ES-I3 (cell line): ENCODE measurements at regions not wholly inside any gene's neighbourhood (a gene's known extent, or its start where the extent isn't known, plus 50 kb on each side); places are given as distances from the start of the nearest gene placed in this dataset.
"Not testable (repeated sequence)": the region's sequence is repeated elsewhere in the genome, so short reads cannot be mapped to it uniquely, and the experiment has no call there.

Experiments
- H3K36me3 ChIP-seq: 2 replicates; pipeline ENCODE4 v1.6.1; 2013; ENCODE audit warnings: mild to moderate bottlenecking, low read length, control low read depth, moderate library complexity; ENCODE audit not compliant: insufficient read depth
- H3K4me1 ChIP-seq: 2 replicates; pipeline ENCODE4 v1.6.1; 2013; ENCODE audit warnings: mild to moderate bottlenecking, control low read depth, low read length; ENCODE audit not compliant: insufficient read depth
- H3K9ac ChIP-seq: 2 replicates; pipeline ENCODE4 v1.6.1; 2013; ENCODE audit warnings: low read depth, mild to moderate bottlenecking, low read length, moderate library complexity
- H3K9me3 ChIP-seq: 2 replicates; pipeline ENCODE4 v1.6.1; 2013; ENCODE audit warnings: mild to moderate bottlenecking, low read length, moderate library complexity; ENCODE audit not compliant: control insufficient read depth, insufficient read depth

DNA sequence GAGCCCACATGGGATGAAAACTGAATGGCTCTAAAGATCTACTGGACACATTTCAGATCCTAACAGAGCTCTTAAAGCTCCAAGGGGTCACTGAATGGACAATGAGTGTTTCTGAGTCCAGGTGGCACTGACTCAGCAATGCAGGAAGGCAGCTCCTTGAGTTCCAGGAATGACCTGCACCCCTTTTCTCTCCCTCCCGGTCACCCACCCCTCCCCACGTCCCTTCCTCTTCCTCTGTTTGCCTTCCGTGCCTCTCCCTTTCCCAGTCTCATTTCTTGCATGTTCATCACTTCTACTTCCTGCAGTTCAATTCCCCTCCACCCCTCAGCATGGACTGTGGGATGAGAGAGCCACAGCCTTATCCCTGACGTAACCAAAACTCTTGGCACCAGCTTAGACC, 63.3 kb upstream of the SULF2 start:
- not testable (repeated sequence) for H3K4me1 ChIP-seq, H3K9ac ChIP-seq, H3K36me3 ChIP-seq
- H3K9me3 ChIP-seq: peaks cover 11% of the 10 kb centered on the region

GRCh38 chr20:47847884-47848485, 62.7 kb upstream of the SULF2 start:
- Histone ChIP-seq H3K9ac (no peak overlapping the region), H3K9me3 (peaks cover 6% of the 10 kb centered on the region), H3K36me3 (no peaks in the 10 kb centered on the region), H3K4me1 (peaks cover 4% of the 10 kb centered on the region; the same call in 1 of the 2 replicates)

DNA sequence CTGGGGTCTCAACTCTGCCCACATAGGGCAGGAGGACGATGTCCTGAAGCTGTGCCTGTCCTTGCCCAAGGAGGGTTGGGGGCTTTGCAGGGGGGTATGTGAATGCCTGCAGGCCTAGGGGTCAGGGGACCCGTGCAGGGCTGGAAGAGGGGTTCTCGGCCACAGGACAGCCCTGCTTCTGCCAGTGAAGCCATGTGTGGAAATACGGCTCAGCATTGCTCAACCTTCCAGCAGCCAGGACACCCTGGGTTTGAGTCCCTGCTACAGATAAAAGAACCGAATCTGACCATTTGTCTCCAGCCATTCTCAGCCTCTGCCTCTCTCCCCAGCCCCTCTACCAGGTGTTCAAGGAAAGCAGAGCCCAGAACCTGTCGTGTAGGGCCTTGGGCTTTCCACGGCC, 61.9 kb upstream of the SULF2 start:
- H3K36me3 ChIP-seq, H3K9me3 ChIP-seq, H3K9ac ChIP-seq, H3K4me1 ChIP-seq: not testable (repeated sequence)

- H3K4me1 ChIP-seq, H3K9me3 ChIP-seq, H3K36me3 ChIP-seq, H3K9ac ChIP-seq: not testable (repeated sequence)
Measured at GRCh38 chr20:47846651-47847050, 61.4 kb upstream of the SULF2 start.

GRCh38 chr20:47845382-47845977, 60.2 kb upstream of the SULF2 start:
- H3K36me3 ChIP-seq, H3K9ac ChIP-seq, H3K4me1 ChIP-seq, H3K9me3 ChIP-seq: not testable (repeated sequence)

- H3K9me3 ChIP-seq, H3K36me3 ChIP-seq, H3K4me1 ChIP-seq, H3K9ac ChIP-seq: not testable (repeated sequence)
Measured at GRCh38 chr20:47844568-47844906, 59.3 kb upstream of the SULF2 start.

GRCh38 chr20:47843886-47844567, 58.7 kb upstream of the SULF2 start:
- H3K36me3 ChIP-seq: no peaks in the 10 kb centered on the region

GRCh38 chr20:47842950-47843349, 57.7 kb upstream of the SULF2 start:
- H3K4me1 ChIP-seq, H3K36me3 ChIP-seq, H3K9me3 ChIP-seq, H3K9ac ChIP-seq: not testable (repeated sequence)

More at GRCh38 chr20:47843886-47844567, 58.7 kb upstream of the SULF2 start:
- H3K9me3 ChIP-seq: no peaks in the 10 kb centered on the region
- peaks cover 4% of the 10 kb centered on the region; the same call in 1 of the 2 replicates for H3K4me1 ChIP-seq
- no peak overlapping the region for H3K9ac ChIP-seq

GRCh38 chr20:47842004-47842403, 56.7 kb upstream of the SULF2 start:
- H3K36me3 ChIP-seq, H3K4me1 ChIP-seq, H3K9ac ChIP-seq, H3K9me3 ChIP-seq: not testable (repeated sequence)

DNA sequence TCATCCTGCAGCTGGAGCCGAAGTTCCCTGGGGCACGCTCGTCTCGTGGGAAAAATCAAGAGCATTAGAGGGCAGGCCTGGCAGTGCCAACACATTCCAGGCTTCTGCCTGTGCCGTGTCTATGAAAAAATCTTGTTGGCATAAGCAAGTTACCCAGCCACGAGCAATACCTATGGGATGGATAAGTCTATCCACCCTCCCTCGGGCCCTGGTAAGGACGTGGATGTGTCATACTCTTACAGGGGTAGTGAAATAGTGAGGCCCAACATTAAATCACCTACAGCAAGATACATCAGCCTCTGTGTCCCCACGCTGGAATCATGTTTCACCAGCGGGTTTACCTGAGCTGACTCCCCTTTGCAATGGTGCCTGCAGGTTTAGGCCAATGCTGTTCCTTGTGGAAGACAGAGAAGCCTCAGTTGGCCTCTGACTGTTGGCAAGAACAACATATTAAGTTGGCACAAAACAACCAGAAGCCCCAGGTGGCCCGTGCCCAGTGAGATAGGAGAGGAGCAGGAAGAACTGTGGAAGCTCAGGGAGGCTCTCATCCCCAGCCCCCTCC, 51.1 kb upstream of the SULF2 start:
- not testable (repeated sequence) for H3K36me3 ChIP-seq, H3K9ac ChIP-seq, H3K9me3 ChIP-seq, H3K4me1 ChIP-seq
